HG03159 (cell line): ENCODE measurements at regions not wholly inside any gene's neighbourhood (a gene's known extent, or its start where the extent isn't known, plus 50 kb on each side); places are given as distances from the start of the nearest gene placed in this dataset.
"Not testable (repeated sequence)": the region's sequence is repeated elsewhere in the genome, so short reads cannot be mapped to it uniquely, and the experiment has no call there.

ENCODE experiments used
- ATAC-seq: cut with Tn5 transposase; IDR thresholded peaks from one replicate; pipeline ENCODE4 v1.9.1; 2021; ENCODE audit warnings: mild to moderate bottlenecking, moderate library complexity; ENCODE audit not compliant: unreplicated experiment

GRCh38 chr4:138348055-138348454 is 105.9 kb upstream of the SLC7A11 start:
- ATAC-seq: no peak

GRCh38 chr4:138347561-138347960 is 105.4 kb upstream of the SLC7A11 start:
- no peak for ATAC-seq

GRCh38 chr4:138344851-138345250 is 102.7 kb upstream of the SLC7A11 start:
- no peak for ATAC-seq

GRCh38 chr4:138344054-138344453 is 101.9 kb upstream of the SLC7A11 start:
- no peak for ATAC-seq

- peak; percentile 71 for ATAC-seq
These were observed 99.7 kb upstream of the SLC7A11 start for GRCh38 chr4:138341739-138342415.

GRCh38 chr4:138338840-138339239 is 96.7 kb upstream of the SLC7A11 start:
- ATAC-seq: no peak

GRCh38 chr4:138338222-138338621 is 96.1 kb upstream of the SLC7A11 start:
- ATAC-seq: not testable (repeated sequence)

- ATAC-seq: no peak
These were observed 92.3 kb upstream of the SLC7A11 start for GRCh38 chr4:138334346-138335016.

- not testable (repeated sequence) for ATAC-seq
These were observed 90.3 kb upstream of the SLC7A11 start for GRCh38 chr4:138332415-138332814.

- ATAC-seq: no peak
These were observed 88.4 kb upstream of the SLC7A11 start for GRCh38 chr4:138330531-138330930.

GRCh38 chr4:138329506-138330070 is 87.4 kb upstream of the SLC7A11 start:
- ATAC-seq: no peak

GRCh38 chr4:138327338-138327737 is 85.2 kb upstream of the SLC7A11 start:
- ATAC-seq: no peak

- ATAC-seq: no peak
These were observed 78.7 kb upstream of the SLC7A11 start for GRCh38 chr4:138320831-138321230.

GRCh38 chr4:138320030-138320429 is 77.9 kb upstream of the SLC7A11 start:
- no peak for ATAC-seq

GRCh38 chr4:138317175-138317748 is 75.1 kb upstream of the SLC7A11 start:
- no peak for ATAC-seq

GRCh38 chr4:138312536-138312911 is 70.4 kb upstream of the SLC7A11 start:
- no peak for ATAC-seq

- ATAC-seq: no peak
These were observed 69.8 kb upstream of the SLC7A11 start for GRCh38 chr4:138311771-138312535.

- ATAC-seq: no peak
These were observed 68.8 kb upstream of the SLC7A11 start for GRCh38 chr4:138310991-138311390.

GRCh38 chr4:138310498-138310897 is 68.3 kb upstream of the SLC7A11 start:
- no peak for ATAC-seq

GRCh38 chr4:138308356-138308755 is 66.2 kb upstream of the SLC7A11 start:
- no peak for ATAC-seq

GRCh38 chr4:138307319-138307718 is 65.2 kb upstream of the SLC7A11 start:
- ATAC-seq: no peak
